Kidney (tissue), 13 donors: ENCODE measurements at regions not wholly inside any gene's neighbourhood (a gene's known extent, or its start where the extent isn't known, plus 50 kb on each side); places are given as distances from the start of the nearest gene placed in this dataset.

ENCODE experiments used
- DNase-seq, 5 donors: peaks; one replicate each; pipeline ENCODE4 v3.0.0-alpha.2; 2013 to 2020
- FAIRE-seq: peaks from 2 replicates; lab custom pipeline; 2012; peaks lifted over from hg19 to GRCh38; lab: Jason Lieb, UNC
- H3K27ac ChIP-seq, 2 donors: one replicate each; pipeline ENCODE4 v1.7.0; 2013; ENCODE audit warnings: low read depth in 2 of 2, low read length in 2 of 2, inconsistent platforms in 1 of 2
- H3K27me3 ChIP-seq: one replicate; pipeline ENCODE4 v1.7.1; 2013; ENCODE audit warnings: low read length, inconsistent platforms; ENCODE audit not compliant: control insufficient read depth, insufficient read depth
- H3K36me3 ChIP-seq, 3 donors: one replicate each; pipeline versions ENCODE4 v1.7.0 to v1.7.1; 2013; ENCODE audit warnings: low read length in 3 of 3, control low read depth in 1 of 3, inconsistent platforms in 1 of 3; ENCODE audit not compliant: insufficient read depth in 3 of 3, control insufficient read depth in 2 of 3
- H3K4me1 ChIP-seq, 3 donors: one replicate each; pipeline versions ENCODE4 v1.7.0 to v1.7.1; 2013; ENCODE audit warnings: low read length in 3 of 3, inconsistent platforms in 1 of 3, low read depth in 1 of 3; ENCODE audit not compliant: control insufficient read depth in 2 of 3, insufficient read depth in 2 of 3
- H3K4me3 ChIP-seq, 3 donors: one replicate each; pipeline versions ENCODE4 v1.7.0 to v1.8.1; 2013; ENCODE audit warnings: low read length in 3 of 3, control low read depth in 1 of 3, inconsistent platforms in 1 of 3
- H3K9ac ChIP-seq, 3 donors: one replicate each; pipeline versions ENCODE4 v1.7.0 to v1.7.1; 2013; ENCODE audit warnings: low read length in 3 of 3, control low read depth in 1 of 3, inconsistent platforms in 1 of 3
- H3K9me3 ChIP-seq, 3 donors: one replicate each; pipeline versions ENCODE4 v1.7.0 to v1.7.1; 2013; ENCODE audit warnings: low read length in 3 of 3, control low read depth in 1 of 3, inconsistent platforms in 1 of 3; ENCODE audit not compliant: control insufficient read depth in 2 of 3, insufficient read depth in 1 of 3
- CTCF ChIP-seq: IDR thresholded peaks from 3 replicates; pipeline ENCODE4 v1.5.1; 2012; ENCODE audit warnings: mild to moderate bottlenecking, moderate library complexity, borderline replicate concordance; ENCODE audit not compliant: insufficient read depth; ENCODE audit errors: extremely low read depth
- intact Hi-C: fragments of 100-400 bp; cut with DNase I; formaldehyde crosslinking; loops from one replicate; pipeline ENCODE4 v1.11.1; 2022
- donor health status: control.
- donor health status: control.
- donor health status: control.
- donor health status: control.
- donor health status: control.
- donor health status: DM: yes; HTN: yes; CAD: no.
- donor health status: Normal renal cell carcinoma (clear cell type).

DNA sequence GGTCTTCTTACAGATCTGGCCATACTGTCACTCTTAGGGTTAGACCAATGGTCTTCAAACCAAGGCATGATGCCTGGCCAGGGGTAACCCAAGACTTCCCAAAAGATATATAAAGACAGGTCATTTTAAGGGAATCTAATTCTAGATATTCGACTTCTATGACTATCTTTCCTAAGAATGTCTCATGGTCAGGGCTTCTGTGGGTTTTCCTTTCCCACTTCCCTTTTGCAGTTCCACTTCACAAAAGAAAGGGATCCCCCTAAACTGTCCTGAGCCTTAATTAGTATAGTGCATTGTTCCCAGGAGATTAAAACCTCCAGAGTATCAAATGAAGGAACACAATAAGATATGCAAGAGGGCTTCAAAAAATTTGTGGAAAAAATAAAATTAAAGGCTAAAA lies 223.6 kb upstream of the SIX2 start:
- Histone ChIP-seq H3K4me1 (no peaks in the 10 kb centered on the region), H3K27me3 (no peaks in the 10 kb centered on the region), H3K9ac (no peak overlapping the region), H3K4me3 (no peak overlapping the region), H3K27ac (no peak overlapping the region), H3K36me3 (no peaks in the 10 kb centered on the region), H3K9me3 (no peaks in the 10 kb centered on the region)
- DNase-seq (no peak), FAIRE-seq (no peak)
- no peak for TF ChIP-seq CTCF
- intact Hi-C loops = no loop called here

GRCh38 chr2:45229411-45229810 lies 220.2 kb upstream of the SIX2 start:
- FAIRE-seq = no peak
- no peak overlapping the region for H3K27ac ChIP-seq
- H3K27me3 ChIP-seq = no peaks in the 10 kb centered on the region
- H3K36me3 ChIP-seq = no peaks in the 10 kb centered on the region
- H3K4me3 ChIP-seq = no peak overlapping the region
- TF ChIP-seq CTCF = no peak
- no peak for DNase-seq
- H3K4me1 ChIP-seq = no peaks in the 10 kb centered on the region
- H3K9ac ChIP-seq = no peak overlapping the region
- intact Hi-C loops = no loop called here
- no peaks in the 10 kb centered on the region for H3K9me3 ChIP-seq

DNA sequence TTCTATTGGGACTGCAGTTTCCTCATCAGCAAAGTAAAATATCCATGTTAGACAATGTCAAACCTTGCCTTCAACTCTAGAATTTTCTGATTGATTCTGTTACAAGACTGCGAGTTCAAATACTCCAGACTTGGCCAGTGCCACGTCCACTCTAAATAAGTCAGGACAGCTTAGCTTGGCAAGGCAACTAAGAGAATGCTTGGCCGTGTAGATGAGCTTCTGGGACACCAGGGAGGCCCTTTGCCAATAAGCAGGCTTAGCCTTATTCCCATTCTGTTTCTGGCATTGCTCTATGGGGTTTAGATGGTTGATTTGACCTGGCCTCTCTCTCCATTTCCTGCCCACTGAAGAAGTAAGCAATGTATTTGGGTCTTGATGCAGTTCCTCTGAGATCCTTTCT lies 218.1 kb upstream of the SIX2 start:
- DNase-seq (no peak), FAIRE-seq (no peak)
- Histone ChIP-seq H3K4me3 (no peak overlapping the region), H3K27ac (no peak overlapping the region), H3K9ac (no peak overlapping the region), H3K4me1 (no peaks in the 10 kb centered on the region), H3K36me3 (no peaks in the 10 kb centered on the region), H3K27me3 (no peaks in the 10 kb centered on the region), H3K9me3 (no peaks in the 10 kb centered on the region)
- intact Hi-C loops = no loop called here
- no peak for TF ChIP-seq CTCF

GRCh38 chr2:45224993-45225380 lies 215.7 kb upstream of the SIX2 start:
- TF ChIP-seq CTCF = no peak
- FAIRE-seq = no peak
- no peak overlapping the region for H3K4me3 ChIP-seq

More at GRCh38 chr2:45224993-45225380, 215.7 kb upstream of the SIX2 start:
- Histone ChIP-seq H3K27ac (no peak overlapping the region), H3K27me3 (no peaks in the 10 kb centered on the region), H3K36me3 (no peaks in the 10 kb centered on the region), H3K9me3 (no peaks in the 10 kb centered on the region), H3K4me1 (no peaks in the 10 kb centered on the region), H3K9ac (no peak overlapping the region)
- DNase-seq = no peak
- intact Hi-C loops = no loop called here
